ENCODE measurements at regions not wholly inside any gene's neighbourhood (a gene's known extent, or its start where the extent isn't known, plus 50 kb on each side); places are given as distances from the start of the nearest gene placed in this dataset.

DNA sequence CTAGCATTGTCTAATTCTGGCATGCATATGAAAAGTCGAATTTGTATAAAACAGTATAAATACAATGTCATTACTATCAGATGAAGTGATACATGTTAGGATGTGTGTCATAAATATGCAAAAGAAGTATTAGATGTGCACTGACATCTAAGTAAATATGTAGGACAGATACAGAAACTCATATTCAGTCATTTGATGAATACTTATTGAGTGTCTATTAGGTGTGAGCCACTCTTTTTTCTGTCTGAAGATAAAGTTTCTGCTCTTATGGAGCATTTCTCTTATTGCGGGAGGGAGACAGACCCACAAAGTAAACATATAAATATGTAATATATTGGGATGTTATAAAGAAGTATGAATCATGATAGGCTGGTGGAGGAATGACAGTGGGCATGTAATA, 426.6 kb upstream of the B3GALT2 start:
- no peak for DNase-seq

DNA sequence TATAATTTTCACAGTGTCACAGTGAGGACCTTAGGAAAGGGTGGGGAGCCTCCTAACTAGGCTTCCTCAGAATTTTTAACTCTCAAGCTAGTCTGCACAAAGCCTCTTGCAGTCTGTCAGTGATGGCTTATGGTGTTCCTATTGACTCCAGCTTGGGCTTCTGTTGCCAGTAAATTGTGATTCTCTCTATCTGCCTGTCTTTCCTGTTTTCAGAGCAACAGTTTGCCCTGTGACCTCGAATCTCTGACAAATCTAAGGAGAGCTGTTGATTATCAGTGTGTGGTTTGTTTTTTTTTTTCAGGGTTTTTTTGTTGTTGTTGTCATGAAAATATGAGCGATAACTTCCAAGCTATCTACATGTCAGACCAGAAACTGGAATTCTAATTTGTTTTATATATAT, 423.2 kb upstream of the B3GALT2 start:
- DNase-seq = no peak

DNA sequence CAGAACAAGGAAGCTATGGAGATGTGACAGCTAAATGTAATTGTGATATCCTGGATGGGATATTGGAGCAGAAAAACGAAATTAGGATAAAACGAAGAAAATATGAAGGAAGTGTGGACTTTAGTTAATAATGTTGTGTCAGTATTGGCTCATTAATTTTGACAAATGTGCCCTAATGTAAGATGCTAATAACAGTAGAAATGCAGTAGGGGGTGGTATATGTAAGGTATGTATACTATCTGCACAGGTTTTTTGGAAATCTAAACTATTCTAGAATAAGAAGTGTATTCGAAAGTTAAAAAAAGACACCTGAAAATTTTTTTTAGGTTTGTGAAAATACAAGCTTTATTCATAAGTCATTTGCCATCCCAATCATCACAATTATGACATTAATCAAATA, 421.4 kb upstream of the B3GALT2 start:
- DNase-seq = no peak

DNA sequence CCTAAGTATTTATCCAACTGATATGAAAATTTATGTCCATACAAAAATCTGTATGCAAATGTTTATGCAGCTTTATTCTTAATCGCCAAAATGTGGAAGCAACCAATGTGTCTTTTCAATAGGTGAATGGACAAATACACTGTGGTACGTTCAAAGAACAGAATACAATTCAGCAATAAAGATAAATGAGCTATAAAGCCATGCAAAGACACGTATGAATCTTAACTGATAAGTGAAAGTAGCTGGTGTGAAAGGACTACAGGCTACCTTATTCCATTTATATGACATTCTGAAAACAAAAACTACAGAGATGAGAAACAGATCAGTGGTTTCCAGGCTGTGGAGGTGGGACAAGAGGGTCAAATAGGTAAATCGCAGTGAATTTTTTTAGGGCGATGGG, 419.6 kb upstream of the B3GALT2 start:
- no peak for DNase-seq

DNA sequence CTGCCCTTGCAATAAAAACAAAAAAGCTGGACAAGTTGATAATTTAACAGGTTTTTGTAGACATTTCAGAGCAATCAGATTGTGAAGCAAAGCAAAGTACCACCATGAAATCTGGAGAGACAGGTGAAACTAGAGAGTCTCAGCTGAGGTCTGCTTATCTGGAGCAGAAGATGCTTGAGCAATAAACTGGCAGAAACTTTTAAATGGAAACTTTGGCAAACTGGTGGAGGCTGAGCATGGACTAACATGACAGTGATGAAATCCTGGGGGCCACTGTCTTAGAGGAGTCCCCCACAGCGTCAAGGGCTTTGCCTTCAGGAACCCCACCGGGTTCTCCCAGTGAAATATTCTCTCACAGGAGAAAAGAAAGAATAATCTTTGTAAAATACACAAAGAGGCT, 416.3 kb upstream of the B3GALT2 start:
- no peak for DNase-seq

DNA sequence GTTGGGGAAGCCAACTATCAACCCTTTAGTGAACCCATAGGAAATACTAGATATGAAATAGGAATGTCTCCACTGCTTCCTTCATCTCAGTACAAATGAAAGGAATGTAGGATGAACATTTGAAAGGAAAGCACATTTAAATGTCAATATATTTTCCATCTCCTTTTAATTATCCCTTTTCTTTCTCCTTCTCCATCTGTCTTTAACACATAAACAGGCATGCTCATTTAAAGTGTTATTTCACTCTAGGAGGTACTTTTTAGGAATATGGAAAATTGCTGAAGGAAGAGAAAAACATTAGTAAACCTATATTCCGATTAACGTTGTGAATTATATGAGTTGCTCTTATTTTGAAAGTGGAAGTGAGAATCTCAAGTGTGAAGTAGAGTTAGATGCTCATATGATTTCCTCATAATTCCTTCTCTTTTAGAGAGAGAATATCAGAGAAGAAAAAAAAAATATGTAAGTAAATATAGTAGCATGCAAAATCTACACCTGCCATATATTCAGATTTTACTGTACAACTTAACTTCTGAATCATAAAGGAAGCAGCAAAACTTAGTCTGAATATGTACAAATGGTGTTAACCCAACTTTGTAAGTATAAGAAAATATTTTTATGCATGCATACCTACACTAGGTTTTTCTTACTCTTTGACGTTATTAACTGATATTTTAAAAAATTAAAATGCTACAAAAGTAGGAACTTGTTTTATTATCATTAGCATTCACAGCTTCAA, 406.9 kb upstream of the B3GALT2 start:
- no peak for DNase-seq

DNA sequence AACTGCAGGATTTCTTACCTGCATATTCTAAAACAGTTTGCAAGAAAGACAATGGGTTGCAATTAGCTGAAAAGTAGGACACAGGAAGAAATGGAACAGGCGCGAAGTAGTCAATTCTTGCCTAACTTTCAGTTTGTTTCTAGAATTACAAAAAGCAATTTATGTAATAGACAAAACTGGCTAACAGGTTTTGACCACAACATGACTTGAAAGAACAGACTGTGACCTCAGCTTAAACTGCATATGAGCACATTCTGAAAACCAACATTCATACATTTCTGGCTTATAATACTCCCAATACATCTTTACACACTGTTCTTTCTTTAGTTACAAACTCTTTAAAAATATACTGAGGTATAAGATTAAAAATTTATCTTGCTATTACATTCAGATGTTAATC, 405.9 kb upstream of the B3GALT2 start:
- DNase-seq = no peak

DNA sequence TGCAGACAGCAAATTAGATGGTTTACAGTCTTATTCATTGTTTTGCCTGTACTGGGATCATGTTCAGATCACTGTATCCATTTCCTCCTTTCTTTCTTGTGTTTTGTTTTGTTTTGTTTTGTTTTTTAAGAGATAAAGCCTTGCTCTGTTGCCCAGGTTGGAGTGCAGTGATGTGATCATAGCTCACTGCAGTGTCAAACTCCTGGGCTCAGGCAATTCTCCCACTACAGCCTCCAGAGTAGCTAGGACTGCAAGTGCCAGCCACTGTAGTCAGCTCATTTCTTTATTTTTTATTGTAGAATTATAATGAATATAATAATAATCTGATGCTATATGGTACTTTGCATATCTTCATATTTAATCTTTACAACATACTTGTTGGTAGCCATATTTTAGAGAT, 403.7 kb upstream of the B3GALT2 start:
- DNase-seq = no peak

DNA sequence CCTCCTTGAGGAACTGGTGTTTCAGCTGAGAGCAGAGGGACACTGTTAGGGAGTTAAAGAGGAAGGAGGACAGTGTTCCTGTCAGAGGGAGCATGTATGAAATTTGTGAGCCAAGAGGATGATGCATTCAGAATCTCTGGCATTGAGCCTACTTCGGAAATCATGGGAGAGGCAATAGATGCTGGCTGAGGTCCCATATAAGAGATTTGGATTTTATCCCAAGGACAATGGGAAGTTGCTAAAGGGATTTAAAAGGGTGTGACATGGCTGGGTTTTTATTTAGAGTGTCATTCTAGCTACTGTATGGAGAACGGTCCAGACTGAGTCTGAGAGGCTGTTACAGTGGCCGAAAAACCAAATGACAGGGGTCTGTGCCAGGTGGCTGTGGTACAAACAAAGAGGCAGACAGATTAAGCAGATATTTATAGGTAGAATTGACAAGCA, 403.2 kb upstream of the B3GALT2 start:
- peak; percentile 37 for DNase-seq

DNA sequence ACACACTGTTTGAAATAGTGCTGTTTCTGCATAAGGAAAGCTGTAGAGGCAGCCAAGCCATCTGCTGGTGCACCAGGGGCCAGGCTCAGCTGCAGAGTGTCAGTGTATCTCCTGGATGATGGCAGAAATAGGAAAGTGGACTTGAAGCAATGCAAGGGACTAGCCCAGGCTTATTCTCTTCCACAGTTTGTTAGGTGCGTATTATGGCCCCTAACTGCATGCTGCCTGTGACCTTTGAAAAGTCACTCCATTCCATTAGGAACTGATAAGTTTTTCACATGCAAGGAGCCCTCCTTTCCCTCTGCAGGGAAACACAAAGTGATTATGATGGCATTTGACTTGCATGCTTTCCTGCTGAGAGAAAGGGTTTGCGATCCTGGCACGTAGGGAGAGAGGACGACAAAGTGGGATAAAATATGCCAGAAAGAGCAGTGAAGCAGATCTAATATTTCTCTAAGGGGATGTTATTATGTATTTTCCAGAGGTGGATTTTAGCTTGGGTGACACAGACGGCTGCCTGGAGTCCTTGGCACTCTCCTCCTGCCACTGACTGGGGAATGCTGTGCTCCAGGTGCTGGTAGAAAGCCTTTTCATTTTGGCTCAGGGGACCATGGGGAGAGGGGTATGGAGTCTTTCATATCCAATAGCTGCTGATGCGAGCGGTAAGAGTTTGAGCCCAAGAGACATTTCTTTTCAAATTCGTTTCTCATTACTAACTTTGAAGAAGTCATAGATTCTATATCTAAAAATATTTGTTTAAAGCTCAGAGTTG, 402.1 kb upstream of the B3GALT2 start:
- DNase-seq = no peak

DNA sequence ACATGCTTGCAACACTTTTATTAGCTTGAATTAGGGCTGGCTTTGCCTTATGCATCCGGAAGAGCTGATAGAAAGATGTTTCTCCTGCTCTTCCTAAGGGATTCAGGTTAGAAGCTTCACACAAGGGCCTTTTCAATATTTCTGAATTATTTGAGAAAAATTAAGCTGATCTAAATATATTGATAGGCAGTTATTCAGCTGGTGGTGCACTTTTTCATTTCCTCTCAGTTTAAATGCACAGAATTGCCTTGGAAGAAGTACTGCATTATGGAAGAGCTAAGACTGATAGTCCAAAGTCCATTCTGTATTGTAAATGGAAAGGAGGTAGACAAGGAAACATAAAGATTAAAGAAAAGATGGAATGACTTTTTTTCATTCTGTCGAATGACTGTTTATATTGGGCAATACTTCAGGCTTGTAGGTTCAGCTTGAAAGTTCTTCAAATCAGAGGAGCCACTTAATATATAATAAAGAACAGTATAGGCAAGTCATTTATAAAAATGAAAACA, 398.4 kb upstream of the B3GALT2 start:
- no peak for DNase-seq

DNA sequence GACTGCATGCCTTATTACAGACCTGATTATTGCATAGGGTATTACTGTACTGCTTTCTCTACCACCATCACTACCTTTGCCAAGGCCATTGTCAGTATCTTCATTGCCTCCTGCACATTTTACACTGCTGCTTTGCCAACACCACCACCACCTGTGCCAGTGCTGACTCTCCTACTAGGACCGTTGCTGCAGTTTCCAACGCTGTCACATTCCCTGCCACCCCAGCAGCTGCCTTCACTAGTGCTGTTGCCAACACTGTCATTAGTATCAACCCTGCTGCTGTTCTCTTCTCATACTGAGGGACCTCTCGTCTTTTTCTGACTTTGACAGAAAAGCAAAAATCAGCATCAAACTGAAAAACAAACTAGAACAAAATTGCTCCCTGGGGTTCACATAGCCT, 394.9 kb upstream of the B3GALT2 start:
- DNase-seq = no peak

DNA sequence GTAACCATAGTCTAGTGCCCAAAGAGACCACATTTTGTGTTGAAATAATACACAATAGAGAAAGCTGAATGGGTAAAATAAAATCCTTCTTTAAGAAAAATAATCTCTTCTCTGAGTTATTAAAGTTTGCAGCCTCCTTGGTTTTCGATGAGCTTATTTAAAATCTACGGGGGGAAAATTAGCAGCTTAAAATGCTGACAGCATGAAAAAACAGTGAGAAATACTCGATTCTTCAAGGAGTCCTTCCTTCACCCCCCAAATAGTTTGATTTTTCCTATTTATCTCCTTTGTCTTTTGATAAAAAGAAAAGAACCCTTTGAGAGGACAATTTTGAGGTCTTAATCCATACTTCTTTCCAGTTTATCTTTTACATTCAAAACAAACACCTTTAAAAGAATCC, 394.0 kb upstream of the B3GALT2 start:
- no peak for DNase-seq

DNA sequence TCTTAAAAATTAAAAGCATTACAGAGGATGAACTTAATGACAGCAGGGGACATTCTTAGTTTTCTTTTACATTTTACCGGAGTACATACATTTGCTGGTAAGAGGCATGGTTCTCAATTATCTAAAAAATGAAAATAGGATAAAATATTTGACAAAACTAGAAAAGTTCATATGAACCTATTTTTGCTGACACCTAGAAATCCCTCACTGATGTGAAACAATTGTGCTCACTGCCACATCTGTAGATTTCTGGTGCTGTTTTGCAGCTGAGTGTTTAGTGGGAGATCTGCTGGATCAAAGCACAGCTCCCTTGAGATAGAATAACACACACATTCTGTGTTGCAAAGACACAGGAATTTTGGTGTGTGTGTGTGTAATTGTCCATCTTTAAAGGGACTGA, 392.9 kb upstream of the B3GALT2 start:
- DNase-seq = no peak

DNA sequence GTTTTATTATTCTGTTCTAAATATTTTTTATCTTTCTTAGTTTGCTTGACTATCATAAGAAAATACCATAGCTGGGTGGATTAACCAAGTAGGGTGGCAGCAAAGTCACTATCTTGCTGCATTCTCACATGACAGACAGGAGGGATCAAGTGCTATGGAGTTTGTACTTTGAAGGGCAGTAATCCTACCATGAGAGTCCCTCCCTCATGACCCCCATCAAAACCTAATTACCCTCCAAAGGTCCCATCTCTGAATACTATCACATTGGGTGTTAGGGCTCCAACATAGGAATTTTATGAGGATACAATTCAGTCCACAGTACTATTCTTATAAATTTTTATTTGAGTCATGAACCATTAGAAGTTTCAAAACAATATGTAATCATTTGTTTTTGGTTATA, 388.5 kb upstream of the B3GALT2 start:
- no peak for DNase-seq

DNA sequence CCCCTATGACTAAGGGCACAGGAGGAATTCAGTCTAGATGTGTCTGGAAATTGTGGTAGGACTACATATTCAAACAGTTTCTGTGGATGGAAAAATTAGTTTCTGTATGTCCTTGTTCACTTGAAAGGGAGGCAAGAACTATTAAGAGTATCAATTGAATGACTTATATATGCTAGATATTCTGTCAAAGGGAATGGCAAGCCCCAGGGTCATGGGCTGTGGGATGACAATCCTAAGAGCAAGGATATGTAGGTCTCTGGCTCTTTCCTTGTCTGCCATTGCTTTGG, 383.5 kb upstream of the B3GALT2 start:
- no peak for DNase-seq

DNA sequence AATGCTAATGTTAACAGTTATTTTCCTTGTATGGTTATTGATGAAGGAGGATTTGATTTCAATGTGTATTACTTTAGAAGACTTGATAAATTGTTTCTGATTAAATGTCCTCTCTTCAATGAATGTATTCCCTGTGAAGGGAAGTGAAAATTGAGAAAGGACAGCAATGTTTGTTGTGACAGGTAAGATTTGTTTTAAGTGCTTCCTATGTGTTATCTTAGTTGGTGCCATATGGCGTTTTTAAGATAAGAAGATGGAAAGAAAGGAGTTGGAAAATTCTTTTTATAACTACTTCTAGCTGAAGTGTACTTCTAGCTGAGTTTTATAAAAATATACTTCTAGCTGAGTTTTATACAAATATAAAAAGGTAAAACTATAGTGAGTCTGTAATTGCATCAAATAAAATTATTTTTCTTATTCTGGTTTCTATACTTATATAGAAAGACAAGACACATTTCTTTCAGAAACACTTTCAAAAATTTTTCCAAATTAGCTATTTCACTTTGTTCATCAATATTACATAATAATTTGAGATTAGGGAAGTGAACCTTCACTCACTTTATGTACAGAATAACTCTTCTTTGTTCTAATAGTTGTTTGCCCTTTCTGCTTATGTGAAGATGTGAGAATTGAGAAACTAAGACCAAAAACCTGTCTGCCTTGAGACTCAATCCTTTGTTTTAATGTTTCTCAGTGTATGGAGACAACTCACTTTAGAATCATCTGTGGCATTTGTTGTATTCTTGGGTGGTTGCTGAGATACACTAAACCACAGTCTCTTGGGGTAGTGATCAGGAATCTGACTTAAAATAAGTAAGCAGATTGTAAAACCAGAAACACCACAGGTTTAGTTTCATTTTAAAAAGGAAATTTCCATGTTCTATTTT, 382.9 kb upstream of the B3GALT2 start:
- no peak for DNase-seq

DNA sequence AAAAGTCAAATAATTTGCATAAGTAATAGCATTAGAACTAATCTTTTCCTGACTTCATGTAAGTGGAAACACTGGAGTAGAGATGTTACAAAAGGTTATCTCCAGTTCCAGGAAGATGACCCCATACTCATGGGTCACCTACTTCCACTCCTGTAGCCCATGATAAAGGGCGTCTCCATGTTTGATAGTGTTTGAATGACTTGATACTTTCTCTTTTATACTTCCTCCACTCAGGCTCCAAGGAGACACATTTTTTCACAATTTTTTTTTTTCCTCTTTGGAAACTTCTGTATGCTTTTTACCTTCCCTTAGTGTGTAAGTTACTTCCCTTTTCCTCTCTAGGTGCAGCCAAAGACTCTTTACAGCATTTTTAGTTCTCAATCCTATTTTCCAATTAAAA, 382.1 kb upstream of the B3GALT2 start:
- no peak for DNase-seq

DNA sequence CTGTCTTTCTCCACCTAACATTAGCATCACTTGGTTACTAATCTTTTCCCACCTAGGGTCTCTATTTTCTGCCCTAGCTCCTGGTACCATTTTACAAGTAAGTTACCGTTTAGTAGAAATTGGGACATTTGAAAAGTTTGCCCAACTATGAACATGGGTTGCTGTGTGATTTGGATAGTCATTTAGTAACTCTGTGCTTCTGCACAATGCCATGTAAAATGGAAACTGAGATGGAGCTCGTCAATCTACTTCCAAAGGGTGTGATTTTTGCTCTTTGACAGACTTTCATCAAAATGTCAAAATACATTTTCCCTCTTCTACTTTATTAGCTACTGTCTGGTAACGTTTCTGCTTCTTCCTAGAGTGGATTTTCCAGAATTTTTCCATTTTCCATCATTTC, 381.5 kb upstream of the B3GALT2 start:
- no peak for DNase-seq

DNA sequence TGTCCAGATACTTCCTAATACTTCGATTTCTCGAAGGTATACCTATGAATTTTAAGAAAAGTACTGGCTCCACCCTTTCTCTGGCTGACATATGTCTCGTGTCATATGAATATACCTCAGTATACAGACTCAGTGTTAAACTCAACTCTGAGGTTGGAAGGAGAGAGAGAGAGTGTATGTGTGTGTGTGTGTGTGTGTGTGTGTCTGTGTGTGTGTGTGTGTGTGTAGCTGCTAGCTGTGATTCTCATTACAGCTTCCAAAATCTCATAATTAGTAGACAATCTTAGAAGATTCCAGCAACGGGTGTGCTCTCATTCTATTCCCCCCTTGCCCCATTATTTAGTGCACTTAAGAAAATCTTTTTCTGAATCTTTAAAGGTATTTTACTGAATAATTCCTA, 380.3 kb upstream of the B3GALT2 start:
- no peak for DNase-seq

DNA sequence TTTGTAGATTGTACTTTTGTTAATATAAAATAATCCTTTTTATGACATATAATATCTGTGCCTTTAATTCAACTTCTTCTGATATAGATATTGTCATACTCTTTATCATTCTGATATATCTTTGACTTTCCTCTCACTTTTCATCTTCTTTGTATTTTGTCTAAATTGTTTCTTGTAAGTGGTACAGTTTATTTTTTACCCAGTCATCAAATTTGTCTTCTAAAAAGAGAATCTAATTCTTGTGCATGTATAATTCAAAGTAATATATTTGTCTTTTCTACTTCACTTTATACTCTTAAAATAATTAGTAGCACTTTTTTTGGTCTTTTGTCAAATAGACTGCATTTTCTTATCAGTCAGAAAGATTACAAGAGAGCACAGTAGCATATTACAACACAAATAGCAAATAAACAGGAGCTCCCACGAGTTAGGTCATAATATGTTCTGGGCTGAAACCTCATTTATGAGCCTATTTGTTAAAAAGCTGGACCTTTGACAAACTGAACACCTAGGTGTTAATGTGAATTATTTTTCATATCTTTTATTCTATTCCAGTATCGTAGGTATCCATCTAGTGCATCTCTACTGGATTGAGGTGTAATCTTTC, 379.7 kb upstream of the B3GALT2 start:
- no peak for DNase-seq

DNA sequence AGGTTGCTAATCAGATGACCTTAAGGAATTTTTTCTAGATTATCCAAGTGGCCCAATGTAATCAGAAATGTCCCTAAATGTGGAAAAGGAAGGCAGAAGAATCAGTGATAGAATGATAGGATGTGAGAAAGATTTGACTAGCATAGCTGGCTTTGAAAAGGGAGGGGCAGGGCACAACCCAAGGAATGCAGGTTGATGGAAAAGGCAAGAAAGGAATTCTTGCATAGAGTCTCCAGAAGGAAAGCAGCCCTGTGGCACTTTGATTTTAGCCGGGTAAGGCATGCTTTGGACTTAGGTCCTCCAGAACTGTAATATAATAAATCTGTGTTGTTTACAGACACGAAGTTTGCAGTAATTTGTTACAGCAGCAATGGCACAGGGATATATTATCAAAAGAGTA, 375.7 kb upstream of the B3GALT2 start:
- no peak for DNase-seq

DNA sequence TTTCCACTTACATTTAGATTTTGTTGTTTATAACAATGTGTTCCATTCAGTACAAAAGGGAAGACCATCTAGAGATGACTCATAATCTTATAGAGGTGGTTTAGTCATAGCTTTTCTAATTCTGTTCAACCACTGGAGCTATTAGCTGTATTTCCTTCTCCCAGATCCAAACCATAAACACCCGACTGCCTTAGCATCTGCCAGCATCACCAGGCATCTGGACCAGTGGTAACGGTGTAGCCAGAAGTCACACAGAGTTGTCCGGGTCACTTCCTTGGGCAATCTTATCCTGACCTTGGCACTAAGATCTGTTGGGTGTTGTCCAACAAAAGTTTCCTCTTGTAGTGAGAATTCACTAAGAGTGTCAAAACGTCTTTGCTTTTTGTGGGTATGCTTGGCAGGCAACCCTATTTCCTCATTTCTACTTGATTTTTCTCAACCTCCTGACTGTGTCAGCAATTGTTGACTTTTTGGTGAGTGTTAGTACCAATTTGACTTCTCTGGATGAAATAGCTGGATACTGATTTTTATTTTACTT, 372.1 kb upstream of the B3GALT2 start:
- DNase-seq = no peak
